HG02840 (cell line): ENCODE measurements at regions not wholly inside any gene's neighbourhood (a gene's known extent, or its start where the extent isn't known, plus 50 kb on each side); places are given as distances from the start of the nearest gene placed in this dataset.

Source experiments
- ATAC-seq: cut with Tn5 transposase; IDR thresholded peaks from one replicate; pipeline ENCODE4 v1.9.1; 2021; ENCODE audit warnings: mild to moderate bottlenecking, moderate library complexity, moderate number of reproducible peaks; ENCODE audit not compliant: unreplicated experiment, low FRiP score

GRCh38 chr7:47669178-47669891 is 87.4 kb upstream of the TNS3 start:
- ATAC-seq: peak; percentile 72

- no peak for ATAC-seq
These were observed 84.4 kb upstream of the TNS3 start for GRCh38 chr7:47666164-47666862.

- no peak for ATAC-seq
These were observed 82.8 kb upstream of the TNS3 start for GRCh38 chr7:47664650-47665195.

GRCh38 chr7:47663851-47664250 is 81.9 kb upstream of the TNS3 start:
- no peak for ATAC-seq

GRCh38 chr7:47663213-47663612 is 81.3 kb upstream of the TNS3 start:
- no peak for ATAC-seq

- no peak for ATAC-seq
These were observed 79.3 kb upstream of the TNS3 start for GRCh38 chr7:47661051-47661714.

GRCh38 chr7:47659664-47660462 is 78.0 kb upstream of the TNS3 start:
- ATAC-seq: no peak

GRCh38 chr7:47658886-47659635 is 77.2 kb upstream of the TNS3 start:
- no peak for ATAC-seq

- no peak for ATAC-seq
These were observed 75.2 kb upstream of the TNS3 start for GRCh38 chr7:47657126-47657525.

- ATAC-seq: no peak
These were observed 72.9 kb upstream of the TNS3 start for GRCh38 chr7:47654672-47655298.

GRCh38 chr7:47653550-47654411 is 71.9 kb upstream of the TNS3 start:
- no peak for ATAC-seq

GRCh38 chr7:47652591-47652990 is 70.7 kb upstream of the TNS3 start:
- ATAC-seq: no peak

- no peak for ATAC-seq
These were observed 69.7 kb upstream of the TNS3 start for GRCh38 chr7:47651355-47652317.

GRCh38 chr7:47649919-47650318 is 68.0 kb upstream of the TNS3 start:
- ATAC-seq: no peak

GRCh38 chr7:47648275-47648925 is 66.5 kb upstream of the TNS3 start:
- no peak for ATAC-seq

GRCh38 chr7:47647918-47648250 is 66.0 kb upstream of the TNS3 start:
- ATAC-seq: no peak
